ENCODE measurements at regions not wholly inside any gene's neighbourhood (a gene's known extent, or its start where the extent isn't known, plus 50 kb on each side); places are given as distances from the start of the nearest gene placed in this dataset.

DNA sequence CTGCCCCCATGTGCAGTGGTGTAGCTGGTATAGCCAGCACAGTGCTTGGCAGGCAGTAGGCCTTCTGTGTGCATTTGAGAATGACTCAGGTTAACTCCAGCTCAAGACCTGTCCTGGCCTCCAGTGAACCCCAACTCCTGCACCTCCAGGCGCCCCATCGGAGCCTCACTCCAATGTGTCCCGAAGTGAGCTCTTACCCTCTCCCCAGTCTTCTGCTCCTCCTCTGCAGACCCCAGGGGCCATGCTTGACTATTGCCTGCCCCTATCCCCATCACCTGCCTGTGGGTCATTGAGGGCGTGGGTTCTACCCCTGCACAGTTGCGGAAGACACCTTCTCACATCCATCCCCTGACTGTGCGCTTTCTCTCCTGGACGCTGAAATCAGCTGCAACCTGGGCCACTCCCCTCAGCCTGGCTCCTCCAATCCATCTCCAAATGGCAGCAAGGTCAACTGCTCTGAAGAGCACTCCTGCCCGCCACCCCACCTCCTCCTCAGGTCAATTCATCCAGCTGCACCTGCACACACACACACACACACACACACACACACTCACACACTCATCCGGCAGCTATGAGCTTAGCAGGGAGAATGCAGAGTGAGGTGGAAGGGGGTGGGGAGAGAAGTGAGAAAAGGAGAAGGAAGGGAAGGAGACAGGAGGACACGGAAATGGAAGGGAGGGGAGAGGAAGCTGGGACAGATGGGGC is 130.3 kb upstream of the GLI2 start:
- Histone ChIP-seq H4K5ac (ENCODE audit: insufficient read length, low read depth, low read length) (no peak overlapping the region), H4K91ac (replicated peaks; ENCODE audit: insufficient read length, low read length) (no peak overlapping the region), H3K56ac (replicated peaks; ENCODE audit: insufficient read length, low read depth, low read length) (no peak overlapping the region), H3K4me3 (ENCODE audit: extremely low read depth in 1 of 4, insufficient read depth in 2 of 4, low read depth in 3 of 4, low read length in 4 of 4) (no peak overlapping the region), H3K27me3 (replicated peaks in 1 of 4; ENCODE audit: control insufficient read depth in 3 of 4, extremely low read depth in 1 of 4, insufficient read depth in 3 of 4, low read length in 3 of 4) (peaks cover 0 to 2% (median 0%) of the 10 kb centered on the region in 4 experiments; a peak in 2 of 7 replicates), H3K9me3 (ENCODE audit: insufficient read depth in 2 of 2, low read depth in 1 of 2, low read length in 1 of 2) (no peaks in the 10 kb centered on the region), H2BK5ac (ENCODE audit: low read depth, low read length) (no peak overlapping the region), H3K23ac (ENCODE audit: insufficient read length) (no peak overlapping the region), H4K20me1 (replicated peaks in 1 of 2; ENCODE audit: control insufficient read depth in 1 of 2, insufficient read depth in 2 of 2, low read length in 2 of 2) (no peaks in the 10 kb centered on the region), H2BK120ac (replicated peaks; ENCODE audit: low read depth, low read length) (no peak overlapping the region), H2AFZ (ENCODE audit: low read length) (no peak overlapping the region), H4K8ac (ENCODE audit: extremely low read depth, insufficient read depth, low read length) (no peak overlapping the region), H3K4me2 (ENCODE audit: insufficient read depth in 1 of 2, low read depth in 2 of 2, low read length in 2 of 2) (no peak overlapping the region), H3K14ac (ENCODE audit: insufficient read length) (no peak overlapping the region), H3K36me3 (ENCODE audit: control insufficient read depth in 2 of 4, insufficient read depth in 4 of 4, low read length in 3 of 4) (no peaks in the 10 kb centered on the region), H3K79me1 (ENCODE audit: low read depth, low read length) (no peaks in the 10 kb centered on the region), H2BK15ac (ENCODE audit: low read length) (no peak overlapping the region), H3K27ac (ENCODE audit: low read depth, low read length) (no peak overlapping the region), H3K23me2 (ENCODE audit: low read depth, low read length) (no peaks in the 10 kb centered on the region; the same call in 1 of the 2 replicates), H3K79me2 (ENCODE audit: control insufficient read depth in 1 of 2, insufficient read depth in 2 of 2, low read length in 2 of 2) (no peaks in the 10 kb centered on the region), H2AK5ac (ENCODE audit: low read depth, low read length) (no peak overlapping the region), H3K18ac (ENCODE audit: extremely low read depth, low read length) (no peak overlapping the region), H3K9ac (replicated peaks in 1 of 4; ENCODE audit: extremely low read depth in 1 of 4, low read depth in 3 of 4, low read length in 3 of 4) (no peak overlapping the region), H2BK12ac (ENCODE audit: low read depth, low read length) (no peak overlapping the region), H3K4me1 (replicated peaks in 1 of 4; ENCODE audit: control insufficient read depth in 3 of 4, insufficient read depth in 4 of 4, low read length in 3 of 4) (peaks cover 0 to 4% (median 3%) of the 10 kb centered on the region in 4 experiments; a peak in 4 of 7 replicates), H3K4ac (replicated peaks; ENCODE audit: insufficient read length, low read depth, low read length) (no peak overlapping the region), H2BK20ac (ENCODE audit: low read length) (no peak overlapping the region)
- no peak for TF ChIP-seq EZH2 (IDR thresholded peaks at IDR 0.05; ENCODE audit: low read depth, low read length, severe bottlenecking)
- no peak for TF ChIP-seq RNF2 (IDR thresholded peaks at IDR 0.05; ENCODE audit: borderline replicate concordance, low read depth, low read length, missing control alignments, poor library complexity, severe bottlenecking)
- TF ChIP-seq, protein P1, sequence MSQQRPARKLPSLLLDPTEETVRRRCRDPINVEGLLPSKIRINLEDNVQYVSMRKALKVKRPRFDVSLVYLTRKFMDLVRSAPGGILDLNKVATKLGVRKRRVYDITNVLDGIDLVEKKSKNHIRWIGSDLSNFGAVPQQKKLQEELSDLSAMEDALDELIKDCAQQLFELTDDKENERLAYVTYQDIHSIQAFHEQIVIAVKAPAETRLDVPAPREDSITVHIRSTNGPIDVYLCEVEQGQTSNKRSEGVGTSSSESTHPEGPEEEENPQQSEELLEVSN (IDR thresholded peaks at IDR 0.05) = no peak
- TF ChIP-seq NRF1 (IDR thresholded peaks at IDR 0.05; ENCODE audit: low read depth, low read length) = no peak
- FAIRE-seq (no peak), DNase-seq (ENCODE audit: low read depth in 1 of 2, low spot score in 2 of 2) (no peak)
- 81% methylated on average over 9 of the region's 10 CpGs; no CpG with 5 or more reads in 1 of the 2 experiments for WGBS, 2 experiments (ENCODE audit: extremely low coverage in 1 of 2, insufficient coverage in 1 of 2, insufficient read length in 1 of 2, insufficient replicate concordance in 2 of 2, low coverage in 1 of 2, low lambda C conversion rate in 2 of 2, missing lambda C conversion rate in 1 of 2)
- CTCF ChIA-PET (ENCODE audit: partially characterized antibody) = interaction anchor here (0.6 to 5.2 kb wide), 13 partner anchors 9 to 1101 kb away, joined by 3 to 23 read pairs (median 3); no protein-coding TSS in a partner anchor
- POLR2A ChIA-PET (ENCODE audit: partially characterized antibody) = interaction anchor here (0.9 kb wide), 1 partner anchor 9 kb away, joined by 3 read pairs; no protein-coding TSS in a partner anchor
